ENCODE measurements at regions not wholly inside any gene's neighbourhood (a gene's known extent, or its start where the extent isn't known, plus 50 kb on each side); places are given as distances from the start of the nearest gene placed in this dataset.

DNA sequence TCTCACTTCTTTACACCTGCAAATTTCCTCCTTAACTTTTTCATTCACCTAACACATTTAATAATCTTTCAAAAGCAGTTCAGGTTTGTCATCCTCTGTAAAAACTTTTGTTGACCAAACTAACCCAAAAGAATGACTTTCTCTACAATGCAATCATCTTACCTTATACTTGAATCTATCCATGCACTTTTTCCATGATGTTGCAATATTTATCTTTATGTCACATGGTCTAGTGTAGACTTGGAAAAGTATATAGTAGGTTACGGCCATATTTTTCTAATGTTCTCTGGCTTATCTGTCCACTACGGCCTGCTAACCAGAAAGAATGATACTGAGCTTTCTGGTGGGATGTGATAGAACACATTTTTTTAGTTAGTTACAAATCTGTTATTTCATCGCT is 431.0 kb upstream of the SOX9 start:
- Histone ChIP-seq H3K4me3 (ENCODE audit: low read depth in 2 of 2, low read length in 2 of 2) (no peak overlapping the region), H3K36me3 (ENCODE audit: control insufficient read depth, insufficient read depth, low read length) (no peaks in the 10 kb centered on the region), H3K4me1 (ENCODE audit: control insufficient read depth, insufficient read depth, low read length) (no peaks in the 10 kb centered on the region), H3K27me3 (ENCODE audit: control insufficient read depth, insufficient read depth, low read length) (peaks cover 7% of the 10 kb centered on the region), H3K27ac (ENCODE audit: low read length) (no peak overlapping the region), H3K9me3 (ENCODE audit: control insufficient read depth, insufficient read depth, low read depth, low read length) (no peaks in the 10 kb centered on the region)
- ChIA-PET CTCF (no interaction called here), POLR2A (no interaction called here)
- DNase-seq (ENCODE audit: low read depth, low spot score) (no peak), ATAC-seq (no peak)
- no TSS peak for BruUV-seq (replicated peaks)
- in situ Hi-C loops (cut with HindIII; ENCODE audit: low pct_unique_long_range_greater_than_20kb, low sequenced_read_pairs) (no loop called here), intact Hi-C loops (cut with micrococcal nuclease; ENCODE audit: unreplicated experiment) (no loop called here)
- TF ChIP-seq CTCF (IDR thresholded peaks at IDR 0.05) (no peak), POLR2AphosphoS5 (IDR thresholded peaks at IDR 0.05; ENCODE audit: low read depth, low read length) (no peak), SIN3A (IDR thresholded peaks at IDR 0.05; ENCODE audit: borderline replicate concordance, insufficient read depth, low read depth, low read length) (no peak), TCF7L2 (IDR thresholded peaks at IDR 0.05; ENCODE audit: low read depth, low read length) (no peak)
- TF ChIP-seq, protein P1, sequence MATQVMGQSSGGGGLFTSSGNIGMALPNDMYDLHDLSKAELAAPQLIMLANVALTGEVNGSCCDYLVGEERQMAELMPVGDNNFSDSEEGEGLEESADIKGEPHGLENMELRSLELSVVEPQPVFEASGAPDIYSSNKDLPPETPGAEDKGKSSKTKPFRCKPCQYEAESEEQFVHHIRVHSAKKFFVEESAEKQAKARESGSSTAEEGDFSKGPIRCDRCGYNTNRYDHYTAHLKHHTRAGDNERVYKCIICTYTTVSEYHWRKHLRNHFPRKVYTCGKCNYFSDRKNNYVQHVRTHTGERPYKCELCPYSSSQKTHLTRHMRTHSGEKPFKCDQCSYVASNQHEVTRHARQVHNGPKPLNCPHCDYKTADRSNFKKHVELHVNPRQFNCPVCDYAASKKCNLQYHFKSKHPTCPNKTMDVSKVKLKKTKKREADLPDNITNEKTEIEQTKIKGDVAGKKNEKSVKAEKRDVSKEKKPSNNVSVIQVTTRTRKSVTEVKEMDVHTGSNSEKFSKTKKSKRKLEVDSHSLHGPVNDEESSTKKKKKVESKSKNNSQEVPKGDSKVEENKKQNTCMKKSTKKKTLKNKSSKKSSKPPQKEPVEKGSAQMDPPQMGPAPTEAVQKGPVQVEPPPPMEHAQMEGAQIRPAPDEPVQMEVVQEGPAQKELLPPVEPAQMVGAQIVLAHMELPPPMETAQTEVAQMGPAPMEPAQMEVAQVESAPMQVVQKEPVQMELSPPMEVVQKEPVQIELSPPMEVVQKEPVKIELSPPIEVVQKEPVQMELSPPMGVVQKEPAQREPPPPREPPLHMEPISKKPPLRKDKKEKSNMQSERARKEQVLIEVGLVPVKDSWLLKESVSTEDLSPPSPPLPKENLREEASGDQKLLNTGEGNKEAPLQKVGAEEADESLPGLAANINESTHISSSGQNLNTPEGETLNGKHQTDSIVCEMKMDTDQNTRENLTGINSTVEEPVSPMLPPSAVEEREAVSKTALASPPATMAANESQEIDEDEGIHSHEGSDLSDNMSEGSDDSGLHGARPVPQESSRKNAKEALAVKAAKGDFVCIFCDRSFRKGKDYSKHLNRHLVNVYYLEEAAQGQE (IDR thresholded peaks at IDR 0.05; ENCODE audit: insufficient read depth in 1 of 2, low read depth in 2 of 2, low read length in 1 of 2), result no peak

DNA sequence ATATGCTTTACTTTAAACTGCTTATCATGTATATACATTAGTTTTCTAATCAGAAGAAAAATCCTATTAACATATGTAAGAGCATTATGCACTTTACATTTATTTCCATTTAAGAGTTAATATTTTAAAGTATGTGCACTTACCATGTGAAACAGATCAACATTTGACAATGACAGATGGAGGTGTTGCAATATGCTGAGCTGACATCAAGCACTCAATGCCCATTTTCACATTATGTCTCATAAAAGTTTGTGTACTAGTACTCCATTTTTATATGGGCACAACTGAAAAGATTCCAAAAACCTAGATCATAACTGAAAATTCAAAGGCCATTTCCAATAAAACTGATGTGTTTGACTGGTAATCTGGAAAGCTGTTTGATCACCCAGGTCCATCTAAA is 420.9 kb upstream of the SOX9 start:
- DNase-seq (ENCODE audit: low read depth, low spot score) (no peak), ATAC-seq (no peak)
- Histone ChIP-seq H3K4me3 (ENCODE audit: low read depth in 2 of 2, low read length in 2 of 2) (no peak overlapping the region), H3K27me3 (ENCODE audit: control insufficient read depth, insufficient read depth, low read length) (no peaks in the 10 kb centered on the region), H3K9me3 (ENCODE audit: control insufficient read depth, insufficient read depth, low read depth, low read length) (no peaks in the 10 kb centered on the region), H3K27ac (ENCODE audit: low read length) (no peak overlapping the region), H3K36me3 (ENCODE audit: control insufficient read depth, insufficient read depth, low read length) (no peaks in the 10 kb centered on the region), H3K4me1 (ENCODE audit: control insufficient read depth, insufficient read depth, low read length) (no peaks in the 10 kb centered on the region)
- in situ Hi-C loops (cut with HindIII; ENCODE audit: low pct_unique_long_range_greater_than_20kb, low sequenced_read_pairs) (no loop called here), intact Hi-C loops (cut with micrococcal nuclease; ENCODE audit: unreplicated experiment) (no loop called here)
- BruUV-seq (replicated peaks), result no TSS peak
- TF ChIP-seq, protein P1 (IDR thresholded peaks at IDR 0.05; ENCODE audit: insufficient read depth in 1 of 2, low read depth in 2 of 2, low read length in 1 of 2), result no peak
- TF ChIP-seq TCF7L2 (IDR thresholded peaks at IDR 0.05; ENCODE audit: low read depth, low read length), result no peak
- no peak for TF ChIP-seq POLR2AphosphoS5 (IDR thresholded peaks at IDR 0.05; ENCODE audit: low read depth, low read length)
- TF ChIP-seq SIN3A (IDR thresholded peaks at IDR 0.05; ENCODE audit: borderline replicate concordance, insufficient read depth, low read depth, low read length), result no peak
- no peak for TF ChIP-seq CTCF (IDR thresholded peaks at IDR 0.05)
- ChIA-PET POLR2A (interaction anchor here (0.5 to 0.6 kb wide), 2 partner anchors 9 to 308 kb away, joined by 6 to 7 read pairs; no protein-coding TSS in a partner anchor), CTCF (no interaction called here)

Data from Panc1 (cell line).